ENCODE measurements at regions not wholly inside any gene's neighbourhood (a gene's known extent, or its start where the extent isn't known, plus 50 kb on each side); places are given as distances from the start of the nearest gene placed in this dataset.

DNA sequence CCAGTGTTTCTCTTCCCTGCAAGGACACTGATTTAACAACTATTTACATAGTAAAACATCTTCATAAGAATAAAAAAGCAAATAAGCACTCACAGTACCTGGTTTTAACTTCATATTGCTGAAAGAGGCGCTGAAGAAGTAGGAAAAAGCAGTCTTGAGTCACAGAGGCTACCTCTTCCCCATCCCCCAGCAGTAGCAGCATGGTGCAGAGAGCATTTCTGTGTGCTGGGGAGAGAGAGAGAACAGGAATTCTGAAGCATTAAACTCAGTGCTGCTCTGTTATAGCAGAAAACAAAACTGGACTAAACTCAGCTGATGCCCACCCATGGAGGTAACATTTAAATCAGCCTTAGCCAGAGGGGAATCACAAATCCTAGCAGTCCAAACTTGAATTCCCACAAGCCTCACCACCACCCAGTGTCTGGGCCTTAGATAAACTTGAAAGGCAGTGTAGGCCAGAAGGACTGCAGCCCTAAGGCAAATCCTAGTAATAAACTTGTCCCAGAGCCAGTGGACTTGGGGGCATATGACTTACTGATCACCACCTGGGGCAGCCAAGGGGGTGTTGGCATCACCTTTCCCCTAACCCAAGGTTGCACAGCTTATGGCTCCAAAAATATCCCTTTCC lies 321.8 kb upstream of the CWC22 start:
- TF ChIP-seq, protein P1, sequence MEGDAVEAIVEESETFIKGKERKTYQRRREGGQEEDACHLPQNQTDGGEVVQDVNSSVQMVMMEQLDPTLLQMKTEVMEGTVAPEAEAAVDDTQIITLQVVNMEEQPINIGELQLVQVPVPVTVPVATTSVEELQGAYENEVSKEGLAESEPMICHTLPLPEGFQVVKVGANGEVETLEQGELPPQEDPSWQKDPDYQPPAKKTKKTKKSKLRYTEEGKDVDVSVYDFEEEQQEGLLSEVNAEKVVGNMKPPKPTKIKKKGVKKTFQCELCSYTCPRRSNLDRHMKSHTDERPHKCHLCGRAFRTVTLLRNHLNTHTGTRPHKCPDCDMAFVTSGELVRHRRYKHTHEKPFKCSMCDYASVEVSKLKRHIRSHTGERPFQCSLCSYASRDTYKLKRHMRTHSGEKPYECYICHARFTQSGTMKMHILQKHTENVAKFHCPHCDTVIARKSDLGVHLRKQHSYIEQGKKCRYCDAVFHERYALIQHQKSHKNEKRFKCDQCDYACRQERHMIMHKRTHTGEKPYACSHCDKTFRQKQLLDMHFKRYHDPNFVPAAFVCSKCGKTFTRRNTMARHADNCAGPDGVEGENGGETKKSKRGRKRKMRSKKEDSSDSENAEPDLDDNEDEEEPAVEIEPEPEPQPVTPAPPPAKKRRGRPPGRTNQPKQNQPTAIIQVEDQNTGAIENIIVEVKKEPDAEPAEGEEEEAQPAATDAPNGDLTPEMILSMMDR (IDR thresholded peaks at IDR 0.05): no peak
- no peak for TF ChIP-seq POLR2A (IDR thresholded peaks at IDR 0.05)

All from right lobe of liver (tissue), 4 donors.